GM12878 (cell line): ENCODE measurements at regions not wholly inside any gene's neighbourhood (a gene's known extent, or its start where the extent isn't known, plus 50 kb on each side); places are given as distances from the start of the nearest gene placed in this dataset.

ENCODE experiments used
- ATAC-seq: fragments of 200-7000 bp; cut with Tn5 transposase; 3 replicates; pipeline ENCODE4 v1.9.1; 2020; ENCODE audit warnings: mild to moderate bottlenecking, moderate library complexity
- BruUV-seq: library from RNA; stranded (reverse); fragments of 400-500 nt; replicated peaks from 2 replicates; lab custom pipeline; 2021; lab: Mats Ljungman, UMichigan
- CTCF ChIA-PET: fragments of 300-600 bp; sonication (Branson Sonifier 250); formaldehyde crosslinking; extraction: SDS; loops from one replicate; lab custom pipeline; 2021; ENCODE audit warnings: inconsistent platforms; lab: Yijun Ruan, JAX
- POLR2A ChIA-PET: fragments of 350-600 bp; formaldehyde crosslinking; extraction: SDS; loops from one replicate; lab custom pipeline; 2021; ENCODE audit warnings: inconsistent platforms; lab: Charles Lee
- RAD21 ChIA-PET: fragments of 300-600 bp; sonication (Branson Sonifier 250); formaldehyde crosslinking; loops from one replicate; lab custom pipeline; 2023; ENCODE audit warnings: antibody characterized with exemption; ENCODE audit not compliant: unreplicated experiment; lab: Charles Lee
- SMC1A ChIA-PET: fragments of 300-600 bp; sonication (Branson Sonifier 250); formaldehyde crosslinking; loops from one replicate; lab custom pipeline; 2023; ENCODE audit not compliant: unreplicated experiment, uncharacterized antibody; lab: Charles Lee
- DNase-seq: peaks from one replicate; pipeline ENCODE4 v3.0.0-alpha.2; 2011; ENCODE audit warnings: low read depth, low spot score
- FAIRE-seq: peaks from 3 replicates; lab custom pipeline; 2011; peaks lifted over from hg19 to GRCh38; lab: Jason Lieb, UNC
- H2AFZ ChIP-seq: 2 replicates; pipeline ENCODE4 v1.6.0; 2011; ENCODE audit warnings: low read depth, low read length, control low read depth; ENCODE audit not compliant: control insufficient read depth
- H3K27ac ChIP-seq: 2 replicates; pipeline ENCODE4 v1.5.1; 2011; ENCODE audit warnings: control low read depth; ENCODE audit not compliant: control insufficient read depth, insufficient read depth
- H3K27me3 ChIP-seq, 2 experiments: replicated peaks in 1 of 2; 2 replicates each; pipeline versions ENCODE4 v1.6.0 to v1.6.1; 2011; ENCODE audit warnings: low read length in 1 of 2; ENCODE audit not compliant: control insufficient read depth in 2 of 2, insufficient read depth in 2 of 2
- H3K36me3 ChIP-seq, 2 experiments: 2 replicates each; pipeline ENCODE4 v1.5.1; 2011; ENCODE audit warnings: low read length in 1 of 2; ENCODE audit not compliant: control insufficient read depth in 2 of 2, insufficient read depth in 2 of 2
- H3K4me1 ChIP-seq: 2 replicates; pipeline ENCODE4 v1.6.1; 2011; ENCODE audit warnings: mild to moderate bottlenecking, low read length, moderate library complexity, mixed read lengths; ENCODE audit not compliant: control insufficient read depth, insufficient read depth
- H3K4me2 ChIP-seq: 2 replicates; pipeline ENCODE4 v1.6.0; 2011; ENCODE audit warnings: control low read depth; ENCODE audit not compliant: control insufficient read depth, insufficient read depth
- H3K4me3 ChIP-seq: fragments of 200-600 bp; sonication (generic); 2 replicates; pipeline ENCODE4 v1.5.1; 2016
- H3K79me2 ChIP-seq: 2 replicates; pipeline ENCODE4 v1.6.0; 2011; ENCODE audit warnings: low read length; ENCODE audit not compliant: control insufficient read depth, insufficient read depth
- H3K9ac ChIP-seq: 2 replicates; pipeline ENCODE4 v1.8.0; 2011; ENCODE audit warnings: low read length, control low read depth, mixed read lengths; ENCODE audit not compliant: control insufficient read depth, insufficient read depth
- H3K9me3 ChIP-seq: replicated peaks from 3 replicates; pipeline ENCODE4 v1.5.1; 2011; ENCODE audit warnings: mild to moderate bottlenecking, low read length; ENCODE audit not compliant: control insufficient read depth, insufficient read depth
- H4K20me1 ChIP-seq: 2 replicates; pipeline ENCODE4 v1.6.0; 2011; ENCODE audit not compliant: control insufficient read depth, insufficient read depth
- ETV6 ChIP-seq, 2 experiments: fragments of 450-650 bp in 1 of 2; IDR thresholded peaks in 1 of 2; conservative IDR thresholded peaks in 1 of 2; 2 replicates each; pipeline ENCODE4 v1.6.1; 2014; ENCODE audit warnings: antibody characterized with exemption in 1 of 2, borderline replicate concordance in 1 of 2, low read depth in 1 of 2, mild to moderate bottlenecking in 1 of 2, moderate library complexity in 1 of 2
- FOS ChIP-seq: IDR thresholded peaks from 3 replicates; pipeline ENCODE4 v1.6.1; 2011; ENCODE audit warnings: borderline replicate concordance; ENCODE audit not compliant: insufficient read length; ENCODE audit errors: extremely low read depth
- IKZF2 ChIP-seq, 2 experiments: fragments of 450-650 bp; IDR thresholded peaks; 2 replicates each; pipeline ENCODE4 v1.6.1; 2017; ENCODE audit warnings: mild to moderate bottlenecking in 2 of 2, moderate library complexity in 2 of 2
- IRF3 ChIP-seq: fragments of 450-650 bp; IDR thresholded peaks from 2 replicates; pipeline ENCODE4 v1.6.1; 2014; ENCODE audit warnings: mild to moderate bottlenecking
- NBN ChIP-seq: fragments of 450-650 bp; IDR thresholded peaks from 2 replicates; pipeline ENCODE4 v1.6.1; 2016
- REST ChIP-seq: IDR thresholded peaks from 2 replicates; pipeline ENCODE4 v1.6.1; 2012; ENCODE audit warnings: mild to moderate bottlenecking, low read depth, low read length
- SMC3 ChIP-seq: IDR thresholded peaks from 2 replicates; pipeline ENCODE4 v1.6.1; 2011; ENCODE audit warnings: low read length, improper control_type of control experiment, borderline replicate concordance
- STAT3 ChIP-seq: IDR thresholded peaks from 2 replicates; pipeline ENCODE4 v1.6.1; 2011; ENCODE audit warnings: low read depth, low read length, improper control_type of control experiment
- SUZ12 ChIP-seq: fragments of 200-600 bp; sonication (generic); IDR thresholded peaks from one replicate; pipeline ENCODE4 v1.6.1; 2018; ENCODE audit warnings: antibody characterized with exemption, mild to moderate bottlenecking; ENCODE audit not compliant: unreplicated experiment
- TCF7 ChIP-seq: IDR thresholded peaks from 2 replicates; pipeline ENCODE4 v1.6.1; 2014; ENCODE audit warnings: antibody characterized with exemption, borderline replicate concordance
- YBX1 ChIP-seq: fragments of 450-650 bp; IDR thresholded peaks from 2 replicates; pipeline ENCODE4 v1.6.1; 2016; ENCODE audit warnings: antibody characterized with exemption
- WGBS: methylation state at CpG from one replicate; pipeline ENCODE4 v1.1.6; 2016; ENCODE audit warnings: low lambda C conversion rate; ENCODE audit not compliant: insufficient replicate concordance, insufficient coverage; ENCODE audit errors: missing lambda C conversion rate; 5-methylcytosine and 5-hydroxymethylcytosine counted together
- in situ Hi-C: fragments of 300-500 bp; cut with MboI; formaldehyde crosslinking; loops from 9 replicates; pipeline ENCODE4 v1.14.3; 2018; ENCODE audit warnings: mixed read lengths
- intact Hi-C: fragments of 100-400 bp; cut with micrococcal nuclease; formaldehyde crosslinking; loops from one replicate; pipeline ENCODE4 v1.14.2; 2022; ENCODE audit not compliant: unreplicated experiment
- TF ChIP-seq, protein P1 (sequence below): fragments of 450-650 bp; IDR thresholded peaks from 2 replicates; pipeline ENCODE4 v1.6.1; 2017; ENCODE audit warnings: mild to moderate bottlenecking, moderate library complexity
- TF ChIP-seq, protein P2 (sequence below): fragments of 450-650 bp; IDR thresholded peaks from 2 replicates; pipeline ENCODE4 v1.6.1; 2016; ENCODE audit warnings: mild to moderate bottlenecking

DNA sequence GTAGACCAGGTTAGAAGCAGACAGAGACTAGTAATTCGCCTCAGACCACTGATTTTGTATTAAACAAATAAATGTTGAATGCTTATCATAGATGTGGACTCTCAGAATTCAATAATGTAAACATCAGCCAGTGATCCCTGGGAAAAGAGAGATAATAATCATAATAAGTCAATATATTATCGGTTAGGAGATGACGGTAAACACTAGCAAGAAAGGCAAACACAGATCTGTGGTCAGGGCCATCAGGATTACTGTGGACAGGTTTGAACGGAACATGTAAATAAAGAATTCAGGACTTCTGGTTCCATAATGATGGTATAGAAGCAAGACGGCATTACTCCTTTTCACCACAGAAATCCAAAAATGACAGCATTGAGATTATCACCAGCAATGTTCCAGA lies 861.6 kb downstream of the CBLN2 start (continued):
- TF ChIP-seq, protein P1, sequence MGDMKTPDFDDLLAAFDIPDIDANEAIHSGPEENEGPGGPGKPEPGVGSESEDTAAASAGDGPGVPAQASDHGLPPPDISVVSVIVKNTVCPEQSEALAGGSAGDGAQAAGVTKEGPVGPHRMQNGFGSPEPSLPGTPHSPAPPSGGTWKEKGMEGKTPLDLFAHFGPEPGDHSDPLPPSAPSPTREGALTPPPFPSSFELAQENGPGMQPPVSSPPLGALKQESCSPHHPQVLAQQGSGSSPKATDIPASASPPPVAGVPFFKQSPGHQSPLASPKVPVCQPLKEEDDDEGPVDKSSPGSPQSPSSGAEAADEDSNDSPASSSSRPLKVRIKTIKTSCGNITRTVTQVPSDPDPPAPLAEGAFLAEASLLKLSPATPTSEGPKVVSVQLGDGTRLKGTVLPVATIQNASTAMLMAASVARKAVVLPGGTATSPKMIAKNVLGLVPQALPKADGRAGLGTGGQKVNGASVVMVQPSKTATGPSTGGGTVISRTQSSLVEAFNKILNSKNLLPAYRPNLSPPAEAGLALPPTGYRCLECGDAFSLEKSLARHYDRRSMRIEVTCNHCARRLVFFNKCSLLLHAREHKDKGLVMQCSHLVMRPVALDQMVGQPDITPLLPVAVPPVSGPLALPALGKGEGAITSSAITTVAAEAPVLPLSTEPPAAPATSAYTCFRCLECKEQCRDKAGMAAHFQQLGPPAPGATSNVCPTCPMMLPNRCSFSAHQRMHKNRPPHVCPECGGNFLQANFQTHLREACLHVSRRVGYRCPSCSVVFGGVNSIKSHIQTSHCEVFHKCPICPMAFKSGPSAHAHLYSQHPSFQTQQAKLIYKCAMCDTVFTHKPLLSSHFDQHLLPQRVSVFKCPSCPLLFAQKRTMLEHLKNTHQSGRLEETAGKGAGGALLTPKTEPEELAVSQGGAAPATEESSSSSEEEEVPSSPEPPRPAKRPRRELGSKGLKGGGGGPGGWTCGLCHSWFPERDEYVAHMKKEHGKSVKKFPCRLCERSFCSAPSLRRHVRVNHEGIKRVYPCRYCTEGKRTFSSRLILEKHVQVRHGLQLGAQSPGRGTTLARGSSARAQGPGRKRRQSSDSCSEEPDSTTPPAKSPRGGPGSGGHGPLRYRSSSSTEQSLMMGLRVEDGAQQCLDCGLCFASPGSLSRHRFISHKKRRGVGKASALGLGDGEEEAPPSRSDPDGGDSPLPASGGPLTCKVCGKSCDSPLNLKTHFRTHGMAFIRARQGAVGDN = no peak
- no peak for TF ChIP-seq SMC3
- TF ChIP-seq STAT3 = no peak

DNA sequence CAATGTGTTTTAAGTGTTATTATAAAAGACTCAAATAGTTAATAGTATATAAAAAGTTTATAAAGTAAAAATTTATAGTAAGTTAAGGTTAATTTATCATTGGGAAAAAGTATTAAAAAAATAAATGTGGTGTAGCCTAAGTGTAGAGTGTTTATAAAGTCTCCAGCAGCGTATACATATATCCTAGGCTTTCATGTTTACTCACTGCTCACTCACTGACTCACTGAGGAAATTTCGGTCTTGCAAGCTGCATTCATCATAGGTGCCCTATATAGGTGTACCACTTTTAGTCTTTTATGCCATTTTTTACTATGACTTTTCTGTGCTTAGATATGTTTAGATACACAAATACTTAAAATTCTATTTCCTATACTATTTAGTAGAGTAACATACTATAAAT lies 866.0 kb downstream of the CBLN2 start:
- in situ Hi-C loops (no loop called here), intact Hi-C loops (no loop called here)
- Histone ChIP-seq H3K27ac (no peak overlapping the region), H3K4me2 (no peak overlapping the region), H3K27me3 (no peaks in the 10 kb centered on the region), H3K4me3 (no peak overlapping the region), H3K79me2 (no peaks in the 10 kb centered on the region), H3K36me3 (no peaks in the 10 kb centered on the region), H3K9me3 (no peaks in the 10 kb centered on the region; the same call in 2 of the 3 replicates), H2AFZ (no peak overlapping the region), H4K20me1 (no peaks in the 10 kb centered on the region), H3K4me1 (no peaks in the 10 kb centered on the region), H3K9ac (no peak overlapping the region)
- ChIA-PET POLR2A (no interaction called here), CTCF (no interaction called here), SMC1A (no interaction called here), RAD21 (no interaction called here)
- no peak for FAIRE-seq
- no peak for ATAC-seq
- WGBS = 0% methylated on average over 2 of the region's 2 CpGs
- DNase-seq = no peak
- BruUV-seq = no TSS peak
- TF ChIP-seq NBN (no peak), TCF7 (no peak), REST (no peak), IKZF2 (IDR thresholded peaks at IDR 0.05) (no peak), ETV6 (conservative IDR thresholded peaks at IDR 0.05 in 1 of 2, IDR thresholded peaks at IDR 0.05 in 1 of 2; ENCODE audit: borderline replicate concordance in 1 of 2, low read depth in 1 of 2) (no peak), SUZ12 (no peak), IRF3 (no peak), FOS (no peak), YBX1 (no peak)
- TF ChIP-seq, protein P2, sequence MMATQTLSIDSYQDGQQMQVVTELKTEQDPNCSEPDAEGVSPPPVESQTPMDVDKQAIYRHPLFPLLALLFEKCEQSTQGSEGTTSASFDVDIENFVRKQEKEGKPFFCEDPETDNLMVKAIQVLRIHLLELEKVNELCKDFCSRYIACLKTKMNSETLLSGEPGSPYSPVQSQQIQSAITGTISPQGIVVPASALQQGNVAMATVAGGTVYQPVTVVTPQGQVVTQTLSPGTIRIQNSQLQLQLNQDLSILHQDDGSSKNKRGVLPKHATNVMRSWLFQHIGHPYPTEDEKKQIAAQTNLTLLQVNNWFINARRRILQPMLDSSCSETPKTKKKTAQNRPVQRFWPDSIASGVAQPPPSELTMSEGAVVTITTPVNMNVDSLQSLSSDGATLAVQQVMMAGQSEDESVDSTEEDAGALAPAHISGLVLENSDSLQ = no peak
